IPS-18c (cell line): ENCODE measurements at regions not wholly inside any gene's neighbourhood (a gene's known extent, or its start where the extent isn't known, plus 50 kb on each side); places are given as distances from the start of the nearest gene placed in this dataset.
"Not testable (repeated sequence)": the region's sequence is repeated elsewhere in the genome, so short reads cannot be mapped to it uniquely, and the experiment has no call there.

Experiments used
- H3K4me3 ChIP-seq: 2 replicates; pipeline ENCODE4 v1.7.0; 2013; ENCODE audit warnings: low read depth, mild to moderate bottlenecking, low read length, moderate library complexity; ENCODE audit not compliant: insufficient read depth
- H3K9me3 ChIP-seq: one replicate; pipeline ENCODE4 v1.6.1; 2013; ENCODE audit warnings: mild to moderate bottlenecking, low read length, moderate library complexity; ENCODE audit not compliant: control insufficient read depth, insufficient read depth

GRCh38 chr2:236343400-236344161, 79.4 kb upstream of the ASB18 start:
- Histone ChIP-seq H3K9me3 (no peaks in the 10 kb centered on the region), H3K4me3 (no peak overlapping the region)

GRCh38 chr2:236344446-236344845, 80.2 kb upstream of the ASB18 start:
- no peaks in the 10 kb centered on the region for H3K9me3 ChIP-seq

GRCh38 chr2:236345081-236345714, 81.0 kb upstream of the ASB18 start:
- H3K4me3 ChIP-seq: no peak overlapping the region

More at GRCh38 chr2:236344446-236344845, 80.2 kb upstream of the ASB18 start:
- no peak overlapping the region for H3K4me3 ChIP-seq

GRCh38 chr2:236346366-236346765, 82.2 kb upstream of the ASB18 start:
- Histone ChIP-seq H3K9me3 (no peaks in the 10 kb centered on the region), H3K4me3 (no peak overlapping the region)

More at GRCh38 chr2:236345081-236345714, 81.0 kb upstream of the ASB18 start:
- no peaks in the 10 kb centered on the region for H3K9me3 ChIP-seq

GRCh38 chr2:236348279-236348678, 84.1 kb upstream of the ASB18 start:
- Histone ChIP-seq H3K9me3 (no peaks in the 10 kb centered on the region), H3K4me3 (no peak overlapping the region)

- Histone ChIP-seq H3K9me3 (no peaks in the 10 kb centered on the region), H3K4me3 (no peak overlapping the region)
Measured at GRCh38 chr2:236348976-236349375, 84.8 kb upstream of the ASB18 start.

GRCh38 chr2:236350426-236350825, 86.2 kb upstream of the ASB18 start:
- Histone ChIP-seq H3K9me3 (no peaks in the 10 kb centered on the region), H3K4me3 (no peak overlapping the region)

GRCh38 chr2:236351966-236352525, 87.8 kb upstream of the ASB18 start:
- no peak overlapping the region for H3K4me3 ChIP-seq
- no peaks in the 10 kb centered on the region for H3K9me3 ChIP-seq

GRCh38 chr2:236352761-236353593, 88.8 kb upstream of the ASB18 start:
- no peak overlapping the region for H3K4me3 ChIP-seq

GRCh38 chr2:236353594-236353942, 89.4 kb upstream of the ASB18 start:
- Histone ChIP-seq H3K9me3 (no peaks in the 10 kb centered on the region), H3K4me3 (no peak overlapping the region)

More at GRCh38 chr2:236352761-236353593, 88.8 kb upstream of the ASB18 start:
- no peaks in the 10 kb centered on the region for H3K9me3 ChIP-seq

GRCh38 chr2:236354056-236354940, 90.1 kb upstream of the ASB18 start:
- Histone ChIP-seq H3K4me3 (no peak overlapping the region), H3K9me3 (no peaks in the 10 kb centered on the region)

- no peaks in the 10 kb centered on the region for H3K9me3 ChIP-seq
Measured at GRCh38 chr2:236354973-236355595, 90.9 kb upstream of the ASB18 start.

GRCh38 chr2:236355911-236356310, 91.7 kb upstream of the ASB18 start:
- H3K9me3 ChIP-seq: no peaks in the 10 kb centered on the region
- no peak overlapping the region for H3K4me3 ChIP-seq

More at GRCh38 chr2:236354973-236355595, 90.9 kb upstream of the ASB18 start:
- H3K4me3 ChIP-seq: no peak overlapping the region

GRCh38 chr2:236356321-236356720, 92.1 kb upstream of the ASB18 start:
- not testable (repeated sequence) for H3K9me3 ChIP-seq, H3K4me3 ChIP-seq

- H3K9me3 ChIP-seq, H3K4me3 ChIP-seq: not testable (repeated sequence)
Measured at GRCh38 chr2:236358482-236358881, 94.3 kb upstream of the ASB18 start.

- Histone ChIP-seq H3K4me3 (no peak overlapping the region), H3K9me3 (no peaks in the 10 kb centered on the region)
Measured at GRCh38 chr2:236359426-236360045, 95.3 kb upstream of the ASB18 start.
